Liver (tissue), 3 donors: ENCODE measurements at regions not wholly inside any gene's neighbourhood (a gene's known extent, or its start where the extent isn't known, plus 50 kb on each side); places are given as distances from the start of the nearest gene placed in this dataset.

Experiments used
- EGR1 ChIP-seq, 2 donors: IDR thresholded peaks; 2 replicates each; pipeline ENCODE4 v1.6.1; 2016 to 2018; ENCODE audit warnings: antibody characterized with exemption in 2 of 2, low read depth in 2 of 2
- FOXA1 ChIP-seq: IDR thresholded peaks from 2 replicates; pipeline ENCODE4 v1.6.1; 2016; ENCODE audit warnings: antibody characterized with exemption
- SP1 ChIP-seq: IDR thresholded peaks from 2 replicates; pipeline ENCODE4 v1.6.1; 2018; ENCODE audit warnings: antibody characterized with exemption, mild to moderate bottlenecking
- TF ChIP-seq, protein P1 (sequence below): fragments of 150-350 bp; IDR thresholded peaks from 2 replicates; pipeline ENCODE4 v1.5.1; 2017; ENCODE audit warnings: improper control_type of control experiment, low read depth, low read length; ENCODE audit not compliant: missing input control
- TF ChIP-seq, protein P2 (sequence below): IDR thresholded peaks from 2 replicates; pipeline ENCODE4 v1.6.1; 2016; ENCODE audit warnings: antibody characterized with exemption
- TF ChIP-seq, protein P3 (sequence below): IDR thresholded peaks from 2 replicates; pipeline ENCODE4 v1.6.1; 2016; ENCODE audit warnings: antibody characterized with exemption
- TF ChIP-seq, protein P4 (sequence below): IDR thresholded peaks from 2 replicates; pipeline ENCODE4 v1.6.1; 2016; ENCODE audit warnings: antibody characterized with exemption, mild to moderate bottlenecking
- donor health status: healthy.
- donor health status: healthy.

DNA sequence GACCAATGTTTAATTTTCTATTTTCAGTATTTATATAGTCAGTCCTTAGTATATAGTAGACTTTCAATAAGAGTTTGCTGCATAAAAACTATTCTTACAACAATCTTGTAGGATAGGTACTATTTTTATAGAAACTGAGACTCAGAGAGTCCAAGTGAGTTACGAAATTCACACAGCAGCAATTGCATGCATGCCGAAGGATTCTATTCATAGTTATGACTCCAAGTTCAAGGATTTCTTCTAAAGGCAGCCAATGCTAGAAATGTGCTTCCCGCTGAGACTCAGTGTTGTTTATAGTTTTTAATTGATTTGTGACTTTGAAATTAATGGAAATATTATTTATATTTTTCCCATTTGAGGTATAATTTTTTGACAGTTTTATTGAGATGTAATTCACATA lies 62.7 kb upstream of the CSNK1A1L start:
- TF ChIP-seq, protein P1, sequence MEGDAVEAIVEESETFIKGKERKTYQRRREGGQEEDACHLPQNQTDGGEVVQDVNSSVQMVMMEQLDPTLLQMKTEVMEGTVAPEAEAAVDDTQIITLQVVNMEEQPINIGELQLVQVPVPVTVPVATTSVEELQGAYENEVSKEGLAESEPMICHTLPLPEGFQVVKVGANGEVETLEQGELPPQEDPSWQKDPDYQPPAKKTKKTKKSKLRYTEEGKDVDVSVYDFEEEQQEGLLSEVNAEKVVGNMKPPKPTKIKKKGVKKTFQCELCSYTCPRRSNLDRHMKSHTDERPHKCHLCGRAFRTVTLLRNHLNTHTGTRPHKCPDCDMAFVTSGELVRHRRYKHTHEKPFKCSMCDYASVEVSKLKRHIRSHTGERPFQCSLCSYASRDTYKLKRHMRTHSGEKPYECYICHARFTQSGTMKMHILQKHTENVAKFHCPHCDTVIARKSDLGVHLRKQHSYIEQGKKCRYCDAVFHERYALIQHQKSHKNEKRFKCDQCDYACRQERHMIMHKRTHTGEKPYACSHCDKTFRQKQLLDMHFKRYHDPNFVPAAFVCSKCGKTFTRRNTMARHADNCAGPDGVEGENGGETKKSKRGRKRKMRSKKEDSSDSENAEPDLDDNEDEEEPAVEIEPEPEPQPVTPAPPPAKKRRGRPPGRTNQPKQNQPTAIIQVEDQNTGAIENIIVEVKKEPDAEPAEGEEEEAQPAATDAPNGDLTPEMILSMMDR: no peak
- TF ChIP-seq, protein P2, sequence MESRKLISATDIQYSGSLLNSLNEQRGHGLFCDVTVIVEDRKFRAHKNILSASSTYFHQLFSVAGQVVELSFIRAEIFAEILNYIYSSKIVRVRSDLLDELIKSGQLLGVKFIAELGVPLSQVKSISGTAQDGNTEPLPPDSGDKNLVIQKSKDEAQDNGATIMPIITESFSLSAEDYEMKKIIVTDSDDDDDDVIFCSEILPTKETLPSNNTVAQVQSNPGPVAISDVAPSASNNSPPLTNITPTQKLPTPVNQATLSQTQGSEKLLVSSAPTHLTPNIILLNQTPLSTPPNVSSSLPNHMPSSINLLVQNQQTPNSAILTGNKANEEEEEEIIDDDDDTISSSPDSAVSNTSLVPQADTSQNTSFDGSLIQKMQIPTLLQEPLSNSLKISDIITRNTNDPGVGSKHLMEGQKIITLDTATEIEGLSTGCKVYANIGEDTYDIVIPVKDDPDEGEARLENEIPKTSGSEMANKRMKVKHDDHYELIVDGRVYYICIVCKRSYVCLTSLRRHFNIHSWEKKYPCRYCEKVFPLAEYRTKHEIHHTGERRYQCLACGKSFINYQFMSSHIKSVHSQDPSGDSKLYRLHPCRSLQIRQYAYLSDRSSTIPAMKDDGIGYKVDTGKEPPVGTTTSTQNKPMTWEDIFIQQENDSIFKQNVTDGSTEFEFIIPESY: no peak
- no peak for TF ChIP-seq SP1
- TF ChIP-seq, protein P3, sequence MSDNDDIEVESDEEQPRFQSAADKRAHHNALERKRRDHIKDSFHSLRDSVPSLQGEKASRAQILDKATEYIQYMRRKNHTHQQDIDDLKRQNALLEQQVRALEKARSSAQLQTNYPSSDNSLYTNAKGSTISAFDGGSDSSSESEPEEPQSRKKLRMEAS: no peak
- TF ChIP-seq, protein P4, sequence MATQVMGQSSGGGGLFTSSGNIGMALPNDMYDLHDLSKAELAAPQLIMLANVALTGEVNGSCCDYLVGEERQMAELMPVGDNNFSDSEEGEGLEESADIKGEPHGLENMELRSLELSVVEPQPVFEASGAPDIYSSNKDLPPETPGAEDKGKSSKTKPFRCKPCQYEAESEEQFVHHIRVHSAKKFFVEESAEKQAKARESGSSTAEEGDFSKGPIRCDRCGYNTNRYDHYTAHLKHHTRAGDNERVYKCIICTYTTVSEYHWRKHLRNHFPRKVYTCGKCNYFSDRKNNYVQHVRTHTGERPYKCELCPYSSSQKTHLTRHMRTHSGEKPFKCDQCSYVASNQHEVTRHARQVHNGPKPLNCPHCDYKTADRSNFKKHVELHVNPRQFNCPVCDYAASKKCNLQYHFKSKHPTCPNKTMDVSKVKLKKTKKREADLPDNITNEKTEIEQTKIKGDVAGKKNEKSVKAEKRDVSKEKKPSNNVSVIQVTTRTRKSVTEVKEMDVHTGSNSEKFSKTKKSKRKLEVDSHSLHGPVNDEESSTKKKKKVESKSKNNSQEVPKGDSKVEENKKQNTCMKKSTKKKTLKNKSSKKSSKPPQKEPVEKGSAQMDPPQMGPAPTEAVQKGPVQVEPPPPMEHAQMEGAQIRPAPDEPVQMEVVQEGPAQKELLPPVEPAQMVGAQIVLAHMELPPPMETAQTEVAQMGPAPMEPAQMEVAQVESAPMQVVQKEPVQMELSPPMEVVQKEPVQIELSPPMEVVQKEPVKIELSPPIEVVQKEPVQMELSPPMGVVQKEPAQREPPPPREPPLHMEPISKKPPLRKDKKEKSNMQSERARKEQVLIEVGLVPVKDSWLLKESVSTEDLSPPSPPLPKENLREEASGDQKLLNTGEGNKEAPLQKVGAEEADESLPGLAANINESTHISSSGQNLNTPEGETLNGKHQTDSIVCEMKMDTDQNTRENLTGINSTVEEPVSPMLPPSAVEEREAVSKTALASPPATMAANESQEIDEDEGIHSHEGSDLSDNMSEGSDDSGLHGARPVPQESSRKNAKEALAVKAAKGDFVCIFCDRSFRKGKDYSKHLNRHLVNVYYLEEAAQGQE: no peak
- no peak for TF ChIP-seq EGR1 (IDR thresholded peaks at IDR 0.05; ENCODE audit: low read depth in 2 of 2)
- TF ChIP-seq FOXA1: no peak
